Tibial artery (tissue), 4 donors: ENCODE measurements at regions not wholly inside any gene's neighbourhood (a gene's known extent, or its start where the extent isn't known, plus 50 kb on each side); places are given as distances from the start of the nearest gene placed in this dataset.
"Not testable (repeated sequence)": the region's sequence is repeated elsewhere in the genome, so short reads cannot be mapped to it uniquely, and the experiment has no call there.

Experiments
- DNase-seq, 2 donors: peaks; one replicate each; pipeline ENCODE4 v3.0.0-alpha.2; 2019
- H3K27ac ChIP-seq, 2 donors: fragments of 200-600 bp; sonication (generic) in 1 of 2; 1 replicate in 1 of 2; 2 replicates in 1 of 2; pipeline ENCODE4 v1.5.1; 2018 to 2019; ENCODE audit warnings: mild to moderate bottlenecking in 1 of 2
- H3K27me3 ChIP-seq, 2 donors: fragments of 200-600 bp; sonication (generic) in 1 of 2; one replicate each; pipeline versions ENCODE4 v1.5.1 to v1.6.0; 2016 to 2019
- H3K36me3 ChIP-seq, 3 donors: fragments of 200-600 bp; sonication (generic) in 2 of 3; one replicate each; pipeline ENCODE4 v1.5.1; 2016 to 2019; ENCODE audit warnings: mild to moderate bottlenecking in 2 of 3
- H3K4me1 ChIP-seq, 4 donors: fragments of 200-600 bp; sonication (generic) in 2 of 4; 1 replicate in 3 of 4; 2 replicates in 1 of 4; pipeline ENCODE4 v1.5.1; 2016 to 2019
- H3K4me3 ChIP-seq, 2 donors: fragments of 200-600 bp; sonication (generic) in 1 of 2; 1 replicate in 1 of 2; 2 replicates in 1 of 2; pipeline ENCODE4 v1.5.1; 2018 to 2019; ENCODE audit warnings: mild to moderate bottlenecking in 2 of 2
- H3K9me3 ChIP-seq, 3 donors: fragments of 200-600 bp; sonication (generic) in 1 of 3; one replicate each; pipeline ENCODE4 v1.5.1; 2016 to 2019
- intact Hi-C: fragments of 100-400 bp; cut with DNase I; formaldehyde crosslinking; loops from one replicate; pipeline ENCODE4 v1.15.0; 2023; ENCODE audit warnings: low total_unique reads
- TF ChIP-seq, protein P1 (sequence below), 2 experiments: fragments of 200-600 bp in 1 of 2; fragments of 450-650 bp in 1 of 2; IDR thresholded peaks; one replicate each; pipeline ENCODE4 v1.5.1; 2017 to 2019; ENCODE audit warnings: antibody characterized with exemption in 2 of 2, mild to moderate bottlenecking in 1 of 2, moderate library complexity in 1 of 2

GRCh38 chr21:31517664-31518414 is 141.7 kb upstream of the SOD1 start:
- Histone ChIP-seq H3K4me1 (no peaks in the 10 kb centered on the region), H3K36me3 (no peaks in the 10 kb centered on the region), H3K9me3 (no peaks in the 10 kb centered on the region), H3K4me3 (no peak overlapping the region), H3K27ac (no peak overlapping the region), H3K27me3 (no peaks in the 10 kb centered on the region)
- TF ChIP-seq, protein P1, sequence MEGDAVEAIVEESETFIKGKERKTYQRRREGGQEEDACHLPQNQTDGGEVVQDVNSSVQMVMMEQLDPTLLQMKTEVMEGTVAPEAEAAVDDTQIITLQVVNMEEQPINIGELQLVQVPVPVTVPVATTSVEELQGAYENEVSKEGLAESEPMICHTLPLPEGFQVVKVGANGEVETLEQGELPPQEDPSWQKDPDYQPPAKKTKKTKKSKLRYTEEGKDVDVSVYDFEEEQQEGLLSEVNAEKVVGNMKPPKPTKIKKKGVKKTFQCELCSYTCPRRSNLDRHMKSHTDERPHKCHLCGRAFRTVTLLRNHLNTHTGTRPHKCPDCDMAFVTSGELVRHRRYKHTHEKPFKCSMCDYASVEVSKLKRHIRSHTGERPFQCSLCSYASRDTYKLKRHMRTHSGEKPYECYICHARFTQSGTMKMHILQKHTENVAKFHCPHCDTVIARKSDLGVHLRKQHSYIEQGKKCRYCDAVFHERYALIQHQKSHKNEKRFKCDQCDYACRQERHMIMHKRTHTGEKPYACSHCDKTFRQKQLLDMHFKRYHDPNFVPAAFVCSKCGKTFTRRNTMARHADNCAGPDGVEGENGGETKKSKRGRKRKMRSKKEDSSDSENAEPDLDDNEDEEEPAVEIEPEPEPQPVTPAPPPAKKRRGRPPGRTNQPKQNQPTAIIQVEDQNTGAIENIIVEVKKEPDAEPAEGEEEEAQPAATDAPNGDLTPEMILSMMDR (IDR thresholded peaks at IDR 0.05): no peak
- no peak for DNase-seq
- intact Hi-C loops: no loop called here

- H3K4me3 ChIP-seq: no peak overlapping the region
- TF ChIP-seq, protein P1 (IDR thresholded peaks at IDR 0.05): no peak
- no peak for DNase-seq
- H3K9me3 ChIP-seq: no peaks in the 10 kb centered on the region
- intact Hi-C loops: no loop called here
- H3K4me1 ChIP-seq: no peaks in the 10 kb centered on the region
- H3K27me3 ChIP-seq: no peaks in the 10 kb centered on the region
- H3K27ac ChIP-seq: no peak overlapping the region
- H3K36me3 ChIP-seq: no peaks in the 10 kb centered on the region
These were observed 144.2 kb upstream of the SOD1 start for GRCh38 chr21:31515253-31515652.

- H3K9me3 ChIP-seq: no peaks in the 10 kb centered on the region
- H3K27ac ChIP-seq: no peak overlapping the region
- H3K4me3 ChIP-seq: no peak overlapping the region
- intact Hi-C loops: no loop called here
- TF ChIP-seq, protein P1 (IDR thresholded peaks at IDR 0.05): no peak
- DNase-seq: no peak
- H3K36me3 ChIP-seq: no peaks in the 10 kb centered on the region
- H3K4me1 ChIP-seq: no peaks in the 10 kb centered on the region
- H3K27me3 ChIP-seq: no peaks in the 10 kb centered on the region
These were observed 144.9 kb upstream of the SOD1 start for GRCh38 chr21:31514598-31514997.

DNA sequence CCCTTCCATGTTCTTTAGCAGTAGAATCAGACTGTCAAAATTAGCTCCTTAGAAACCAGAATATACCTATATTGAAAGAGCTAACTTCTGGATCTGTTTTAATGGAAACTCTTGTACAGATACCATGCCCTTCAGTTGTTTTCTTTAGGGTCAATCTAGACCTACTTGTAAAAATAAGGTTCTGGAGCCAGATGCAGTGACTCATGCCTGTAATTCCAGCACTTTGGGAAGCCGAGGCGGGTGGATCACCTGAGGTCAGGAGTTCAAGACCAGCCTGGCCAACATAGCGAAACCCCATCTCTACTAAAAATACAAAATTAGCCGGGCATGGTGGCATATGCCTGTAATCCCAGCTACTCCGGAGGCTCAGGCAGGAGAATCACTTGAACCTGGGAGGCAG is 146.0 kb upstream of the SOD1 start:
- H3K36me3 ChIP-seq, DNase-seq, H3K9me3 ChIP-seq, H3K4me3 ChIP-seq, H3K27me3 ChIP-seq, H3K27ac ChIP-seq, intact Hi-C loops, H3K4me1 ChIP-seq: not testable (repeated sequence)

DNA sequence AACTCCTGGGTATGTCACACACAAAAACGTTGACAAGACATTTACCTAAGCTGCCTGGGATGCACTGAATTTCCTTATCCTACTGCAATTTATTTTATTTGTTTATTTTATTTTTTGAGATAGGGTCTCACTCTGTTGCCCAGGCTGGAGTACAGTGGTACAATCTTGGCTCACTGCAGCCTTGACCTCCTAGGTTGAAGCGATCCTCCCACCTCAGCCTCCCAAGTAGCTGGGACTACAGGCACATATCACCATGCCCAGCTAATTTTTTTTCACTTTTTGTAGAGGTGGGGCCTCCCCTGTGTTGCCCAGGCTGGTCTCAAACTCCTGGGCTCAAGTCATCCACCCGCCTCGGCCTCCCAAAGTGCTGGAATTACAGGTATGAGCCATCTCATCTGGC is 147.5 kb upstream of the SOD1 start:
- intact Hi-C loops, DNase-seq, H3K27me3 ChIP-seq, H3K4me1 ChIP-seq, H3K36me3 ChIP-seq, H3K27ac ChIP-seq, H3K9me3 ChIP-seq, H3K4me3 ChIP-seq: not testable (repeated sequence)

DNA sequence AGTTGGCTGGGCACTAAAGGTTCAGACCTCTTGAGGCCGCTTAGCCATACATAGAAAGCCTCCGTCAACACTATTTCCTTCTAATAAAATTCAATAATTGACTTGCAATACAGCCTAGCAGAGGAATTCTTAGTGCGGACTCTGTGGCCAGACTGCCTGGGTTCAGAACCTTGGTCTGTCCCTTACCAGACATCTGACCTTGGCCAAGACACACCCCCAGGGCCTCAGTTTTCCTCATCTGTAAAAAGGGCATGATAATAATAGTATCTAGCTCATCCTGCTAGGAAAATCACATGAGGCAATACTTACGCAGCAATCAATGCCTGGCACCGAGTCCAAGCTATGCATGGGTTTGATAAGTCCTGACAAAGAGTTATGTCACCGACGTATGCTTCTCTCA is 148.2 kb upstream of the SOD1 start:
- no peak overlapping the region for H3K27ac ChIP-seq

More for the DNA sequence above, 148.2 kb upstream of the SOD1 start:
- H3K4me3 ChIP-seq: no peak overlapping the region
- no peaks in the 10 kb centered on the region for H3K9me3 ChIP-seq
- TF ChIP-seq, protein P1 (IDR thresholded peaks at IDR 0.05): no peak
- no peaks in the 10 kb centered on the region for H3K36me3 ChIP-seq
- H3K27me3 ChIP-seq: no peaks in the 10 kb centered on the region
- intact Hi-C loops: no loop called here
- no peak for DNase-seq
- H3K4me1 ChIP-seq: no peaks in the 10 kb centered on the region
